Prostate gland (tissue), 2 donors: ENCODE measurements at regions not wholly inside any gene's neighbourhood (a gene's known extent, or its start where the extent isn't known, plus 50 kb on each side); places are given as distances from the start of the nearest gene placed in this dataset.
"Not testable (repeated sequence)": the region's sequence is repeated elsewhere in the genome, so short reads cannot be mapped to it uniquely, and the experiment has no call there.

Experiments used
- DNase-seq: peaks from one replicate; pipeline ENCODE4 v3.0.0-alpha.2; 2019; ENCODE audit warnings: low spot score
- H3K27ac ChIP-seq, 2 donors: fragments of 200-600 bp; sonication (generic); 2 replicates each; pipeline ENCODE4 v1.5.1; 2017 to 2019
- H3K27me3 ChIP-seq: fragments of 200-600 bp; sonication (generic); replicated peaks from 2 replicates; pipeline ENCODE4 v1.5.1; 2019; ENCODE audit not compliant: insufficient read depth
- H3K36me3 ChIP-seq, 2 donors: fragments of 200-600 bp; sonication (generic); 1 replicate in 1 of 2; 2 replicates in 1 of 2; pipeline versions ENCODE4 v1.5.1 to v1.8.1; 2017 to 2019
- H3K4me1 ChIP-seq: fragments of 200-600 bp; sonication (generic); replicated peaks from 2 replicates; pipeline ENCODE4 v1.5.1; 2019
- H3K4me3 ChIP-seq, 2 donors: fragments of 200-600 bp; sonication (generic); 2 replicates each; pipeline ENCODE4 v1.5.1; 2017 to 2019
- H3K9me3 ChIP-seq: fragments of 200-600 bp; sonication (generic); 2 replicates; pipeline ENCODE4 v1.5.1; 2017
- CTCF ChIP-seq, 4 experiments: fragments of 200-600 bp in 2 of 4; fragments of 450-650 bp in 2 of 4; sonication (generic) in 2 of 4; IDR thresholded peaks; 1 replicate in 3 of 4; 2 replicates in 1 of 4; pipeline ENCODE4 v1.5.1; 2016 to 2019; ENCODE audit warnings: antibody characterized with exemption in 4 of 4, mild to moderate bottlenecking in 2 of 4, moderate library complexity in 2 of 4
- POLR2A ChIP-seq: fragments of 450-650 bp; IDR thresholded peaks from one replicate; pipeline ENCODE4 v1.6.1; 2016; ENCODE audit warnings: antibody characterized with exemption, mild to moderate bottlenecking
- POLR2AphosphoS5 ChIP-seq: sonication (generic); formaldehyde crosslinking; IDR thresholded peaks from one replicate; pipeline ENCODE4 v1.6.1; 2017; ENCODE audit warnings: antibody characterized with exemption
- WGBS: methylation state at CpG from one replicate; pipeline ENCODE4 v1.1.5; 2018; 5-methylcytosine and 5-hydroxymethylcytosine counted together
- intact Hi-C: fragments of 100-400 bp; cut with DNase I; formaldehyde crosslinking; loops from one replicate; pipeline ENCODE4 v1.14.2; 2022

GRCh38 chr4:28007693-28008092, 1147.1 kb downstream of the STIM2 start:
- intact Hi-C loops = no loop called here
- Histone ChIP-seq H3K27ac (no peak overlapping the region), H3K36me3 (no peaks in the 10 kb centered on the region), H3K9me3 (no peaks in the 10 kb centered on the region), H3K27me3 (no peaks in the 10 kb centered on the region), H3K4me1 (no peaks in the 10 kb centered on the region), H3K4me3 (no peak overlapping the region)
- WGBS = 87% methylated on average over 4 of the region's 4 CpGs
- TF ChIP-seq CTCF (IDR thresholded peaks at IDR 0.05) (no peak), POLR2AphosphoS5 (no peak), POLR2A (no peak)
- no peak for DNase-seq

GRCh38 chr4:28009541-28009940, 1148.9 kb downstream of the STIM2 start:
- no peak overlapping the region for H3K4me3 ChIP-seq
- H3K36me3 ChIP-seq = no peaks in the 10 kb centered on the region
- DNase-seq = no peak
- intact Hi-C loops = no loop called here
- no peaks in the 10 kb centered on the region for H3K9me3 ChIP-seq
- no peak for TF ChIP-seq POLR2AphosphoS5
- TF ChIP-seq POLR2A = no peak
- 85% methylated on average over 2 of the region's 2 CpGs for WGBS
- no peaks in the 10 kb centered on the region for H3K4me1 ChIP-seq
- no peak overlapping the region for H3K27ac ChIP-seq
- H3K27me3 ChIP-seq = no peaks in the 10 kb centered on the region

GRCh38 chr4:28010577-28011240, 1150.1 kb downstream of the STIM2 start:
- Histone ChIP-seq H3K27me3 (no peaks in the 10 kb centered on the region), H3K36me3 (no peaks in the 10 kb centered on the region), H3K27ac (no peak overlapping the region), H3K9me3 (no peaks in the 10 kb centered on the region), H3K4me1 (no peaks in the 10 kb centered on the region), H3K4me3 (no peak overlapping the region)
- intact Hi-C loops = no loop called here
- WGBS = 82% methylated on average over 6 of the region's 6 CpGs
- no peak for DNase-seq
- TF ChIP-seq POLR2A (no peak), POLR2AphosphoS5 (no peak), CTCF (IDR thresholded peaks at IDR 0.05) (no peak)

GRCh38 chr4:28014469-28014868, 1153.8 kb downstream of the STIM2 start:
- Histone ChIP-seq H3K27ac (no peak overlapping the region), H3K36me3 (no peaks in the 10 kb centered on the region), H3K27me3 (no peaks in the 10 kb centered on the region), H3K9me3 (no peaks in the 10 kb centered on the region), H3K4me1 (no peaks in the 10 kb centered on the region), H3K4me3 (no peak overlapping the region)
- DNase-seq = no peak
- 97% methylated on average over 4 of the region's 4 CpGs for WGBS
- intact Hi-C loops = no loop called here
- TF ChIP-seq CTCF (IDR thresholded peaks at IDR 0.05) (no peak), POLR2AphosphoS5 (no peak), POLR2A (no peak)

GRCh38 chr4:28015996-28016395, 1155.4 kb downstream of the STIM2 start:
- DNase-seq = no peak
- TF ChIP-seq POLR2AphosphoS5 (no peak), POLR2A (no peak), CTCF (IDR thresholded peaks at IDR 0.05) (no peak)
- WGBS = 61% methylated on average over 2 of the region's 2 CpGs
- Histone ChIP-seq H3K27me3 (no peaks in the 10 kb centered on the region), H3K4me1 (no peaks in the 10 kb centered on the region), H3K36me3 (no peaks in the 10 kb centered on the region), H3K9me3 (no peaks in the 10 kb centered on the region), H3K27ac (no peak overlapping the region), H3K4me3 (no peak overlapping the region)
- intact Hi-C loops = no loop called here

- H3K27ac ChIP-seq, H3K27me3 ChIP-seq, H3K36me3 ChIP-seq, DNase-seq, intact Hi-C loops, H3K9me3 ChIP-seq, H3K4me1 ChIP-seq, H3K4me3 ChIP-seq: not testable (repeated sequence)
- 69% methylated on average over 6 of the region's 6 CpGs for WGBS
Observed at GRCh38 chr4:28038253-28038652, 1177.6 kb downstream of the STIM2 start.
